Activated T-helper 1 cell treated with anti-CD3 and anti-CD28 coated beads, Interleukin-12 subunit alpha, Interleukin-12 subunit beta, Interleukin-2, Interleukin-4 antibody, amounts not matched to agents 30 ng/mL and 10 ng/mL and 1 ng/mL, durations not matched to agents 14 hours and 24 hours and 36 hours (primary cell): ENCODE measurements at regions not wholly inside any gene's neighbourhood (a gene's known extent, or its start where the extent isn't known, plus 50 kb on each side); places are given as distances from the start of the nearest gene placed in this dataset.

Source experiments
- DNase-seq: peaks from one replicate; pipeline ENCODE4 v3.0.0; 2021; ENCODE audit warnings: low spot score
- H3K27ac Mint-ChIP-seq: one replicate; pipeline ENCODE4 v1.8.0; 2021; ENCODE audit warnings: mild to moderate bottlenecking, mixed read lengths
- H3K27me3 Mint-ChIP-seq: one replicate; pipeline ENCODE4 v1.8.0; 2022; ENCODE audit warnings: mild to moderate bottlenecking, moderate library complexity, mixed read lengths; ENCODE audit not compliant: insufficient read depth
- H3K36me3 Mint-ChIP-seq: one replicate; pipeline ENCODE4 v1.8.0; 2021; ENCODE audit warnings: low read depth, mixed read lengths
- H3K4me1 Mint-ChIP-seq: one replicate; pipeline ENCODE4 v1.8.0; 2021; ENCODE audit warnings: low read depth, mixed read lengths
- H3K4me3 Mint-ChIP-seq: one replicate; pipeline ENCODE4 v1.8.0; 2021; ENCODE audit warnings: mild to moderate bottlenecking, moderate library complexity, mixed read lengths
- H3K9me3 Mint-ChIP-seq: one replicate; pipeline ENCODE4 v1.8.0; 2021; ENCODE audit warnings: mixed read lengths
- intact Hi-C: fragments of 100-400 bp; cut with micrococcal nuclease; formaldehyde crosslinking; loops from one replicate; pipeline ENCODE4 v1.15.1; 2024

GRCh38 chr1:199776768-199777497 lies 250.6 kb upstream of the NR5A2 start:
- Mint-ChIP-seq H3K9me3 (no peaks in the 10 kb centered on the region), H3K4me1 (no peaks in the 10 kb centered on the region), H3K4me3 (no peak overlapping the region), H3K27ac (no peak overlapping the region), H3K36me3 (no peaks in the 10 kb centered on the region), H3K27me3 (peaks cover 12% of the 10 kb centered on the region)
- intact Hi-C loops = no loop called here
- no peak for DNase-seq

- no peaks in the 10 kb centered on the region for H3K36me3 Mint-ChIP-seq
- H3K4me1 Mint-ChIP-seq = no peaks in the 10 kb centered on the region
- no peak overlapping the region for H3K27ac Mint-ChIP-seq
- no peak overlapping the region for H3K4me3 Mint-ChIP-seq
- no peak for DNase-seq
- H3K27me3 Mint-ChIP-seq = peaks cover 12% of the 10 kb centered on the region
- H3K9me3 Mint-ChIP-seq = no peaks in the 10 kb centered on the region
- intact Hi-C loops = no loop called here
These were observed 249.1 kb upstream of the NR5A2 start for GRCh38 chr1:199778324-199778955.

DNA sequence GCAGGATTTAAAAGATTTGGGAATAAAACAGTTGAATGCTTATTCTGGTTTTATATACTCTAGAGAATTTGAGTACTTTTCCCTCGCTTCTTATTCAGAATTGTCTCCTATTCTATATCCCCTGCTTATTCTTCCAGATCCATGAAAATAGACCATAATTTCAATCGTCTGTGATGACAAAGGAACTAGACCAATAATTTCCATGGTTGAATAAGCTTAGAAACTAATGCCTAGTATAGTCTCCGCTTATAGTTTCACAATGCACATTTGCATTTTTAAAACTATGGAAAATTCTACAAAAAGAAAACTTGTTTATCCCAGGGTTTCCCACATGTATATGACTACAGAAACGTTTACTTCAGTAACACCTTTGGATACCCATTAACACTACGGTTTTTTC lies 247.4 kb upstream of the NR5A2 start:
- no peak for DNase-seq
- peaks cover 7% of the 10 kb centered on the region for H3K27me3 Mint-ChIP-seq
- no peaks in the 10 kb centered on the region for H3K36me3 Mint-ChIP-seq
- no peaks in the 10 kb centered on the region for H3K4me1 Mint-ChIP-seq
- no peak overlapping the region for H3K4me3 Mint-ChIP-seq
- H3K27ac Mint-ChIP-seq = no peak overlapping the region
- intact Hi-C loops = no loop called here
- H3K9me3 Mint-ChIP-seq = no peaks in the 10 kb centered on the region

DNA sequence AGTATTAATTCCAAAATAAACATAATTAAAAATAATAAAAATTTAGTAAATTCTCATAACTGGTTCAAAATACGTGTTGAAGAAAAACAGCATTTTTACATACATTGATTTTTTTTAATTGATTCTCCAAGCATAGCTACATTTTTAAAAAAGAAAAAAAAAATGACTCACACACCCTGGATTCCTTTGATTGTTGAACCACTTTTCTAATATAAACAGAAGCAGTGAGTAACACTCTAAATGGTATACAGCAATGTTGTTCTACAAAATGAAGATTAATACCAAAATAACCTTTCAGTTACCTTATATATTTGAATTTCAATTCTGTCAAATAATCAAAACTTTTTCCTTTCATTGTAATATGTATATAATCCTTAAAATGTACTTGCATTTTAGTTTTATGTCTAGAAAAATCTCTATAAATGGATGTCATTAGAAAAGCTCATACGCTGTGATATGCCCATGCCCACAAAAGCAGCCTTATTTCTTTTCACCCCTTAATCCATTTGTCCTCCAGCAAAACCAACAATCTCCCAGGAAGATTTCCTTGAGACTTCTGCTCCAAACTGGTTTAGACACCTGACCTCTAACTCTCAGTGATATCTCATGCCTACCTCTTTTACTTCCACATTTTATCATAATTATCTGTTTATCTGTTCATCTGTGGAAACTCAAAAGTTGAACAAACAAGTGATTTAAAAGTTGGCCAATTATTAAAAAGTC lies 246.4 kb upstream of the NR5A2 start:
- H3K4me3 Mint-ChIP-seq = no peak overlapping the region
- no peaks in the 10 kb centered on the region for H3K36me3 Mint-ChIP-seq
- H3K27me3 Mint-ChIP-seq = peaks cover 5% of the 10 kb centered on the region
- intact Hi-C loops = no loop called here
- no peaks in the 10 kb centered on the region for H3K9me3 Mint-ChIP-seq
- no peak overlapping the region for H3K27ac Mint-ChIP-seq
- no peak for DNase-seq
- no peaks in the 10 kb centered on the region for H3K4me1 Mint-ChIP-seq

- Mint-ChIP-seq H3K4me1 (no peaks in the 10 kb centered on the region), H3K27me3 (peaks cover 4% of the 10 kb centered on the region), H3K36me3 (no peaks in the 10 kb centered on the region), H3K4me3 (no peak overlapping the region), H3K27ac (no peak overlapping the region), H3K9me3 (no peaks in the 10 kb centered on the region)
- DNase-seq = no peak
- intact Hi-C loops = no loop called here
These were observed 243.2 kb upstream of the NR5A2 start for GRCh38 chr1:199784138-199784895.

- peaks cover 1% of the 10 kb centered on the region for H3K27me3 Mint-ChIP-seq
These were observed 240.8 kb upstream of the NR5A2 start for GRCh38 chr1:199786695-199787094.

DNA sequence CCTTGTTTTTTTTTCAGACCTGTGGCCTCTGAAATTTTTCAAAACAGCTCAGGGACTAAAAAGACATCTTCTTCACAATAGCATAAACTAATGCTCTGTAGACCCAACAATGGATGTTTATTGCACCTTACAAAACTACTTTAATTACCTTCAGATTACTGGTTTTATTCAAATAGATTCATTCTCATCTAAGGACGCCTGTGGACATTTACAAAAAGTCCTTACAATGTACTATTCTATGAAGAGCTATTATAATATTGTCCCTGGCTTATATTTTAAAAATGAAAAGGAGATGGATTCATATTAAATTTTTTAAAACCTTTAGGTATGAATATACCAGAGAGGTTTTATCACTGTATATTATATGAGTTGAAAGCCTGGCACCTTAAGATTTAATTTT lies 238.4 kb upstream of the NR5A2 start:
- no peaks in the 10 kb centered on the region for H3K4me1 Mint-ChIP-seq
- H3K27me3 Mint-ChIP-seq = peaks cover 4% of the 10 kb centered on the region
- no peak overlapping the region for H3K27ac Mint-ChIP-seq
- no peak for DNase-seq
- no peaks in the 10 kb centered on the region for H3K36me3 Mint-ChIP-seq
- no peak overlapping the region for H3K4me3 Mint-ChIP-seq
- H3K9me3 Mint-ChIP-seq = no peaks in the 10 kb centered on the region
- intact Hi-C loops = no loop called here

More at GRCh38 chr1:199786695-199787094, 240.8 kb upstream of the NR5A2 start:
- Mint-ChIP-seq H3K4me1 (no peaks in the 10 kb centered on the region), H3K36me3 (no peaks in the 10 kb centered on the region), H3K27ac (no peak overlapping the region), H3K4me3 (no peak overlapping the region), H3K9me3 (no peaks in the 10 kb centered on the region)
- DNase-seq = no peak
- intact Hi-C loops = no loop called here

DNA sequence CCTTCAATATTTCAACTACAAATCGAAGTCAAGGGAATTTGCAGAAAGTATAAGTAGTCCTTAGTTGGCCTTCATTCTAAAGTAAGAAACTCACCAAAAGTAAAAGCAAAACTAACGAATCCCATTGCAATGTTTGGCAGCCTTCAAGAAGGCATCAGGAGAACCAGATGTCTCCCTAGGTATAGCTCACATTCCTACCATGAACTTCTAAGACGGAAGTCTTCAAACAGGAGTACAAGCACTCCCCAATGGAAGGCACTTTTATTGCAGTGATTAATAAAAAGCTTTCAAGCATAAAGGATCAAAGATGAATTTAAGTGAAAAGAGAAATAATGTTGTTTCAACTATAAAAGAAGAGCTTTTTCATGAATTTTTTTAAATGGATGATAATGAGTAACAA lies 236.0 kb upstream of the NR5A2 start:
- no peak for DNase-seq
- peaks cover 4% of the 10 kb centered on the region for H3K27me3 Mint-ChIP-seq
- no peaks in the 10 kb centered on the region for H3K9me3 Mint-ChIP-seq
- no peak overlapping the region for H3K4me3 Mint-ChIP-seq
- H3K36me3 Mint-ChIP-seq = no peaks in the 10 kb centered on the region
- no peak overlapping the region for H3K27ac Mint-ChIP-seq
- H3K4me1 Mint-ChIP-seq = no peaks in the 10 kb centered on the region
- intact Hi-C loops = no loop called here

GRCh38 chr1:199792874-199793273 lies 234.6 kb upstream of the NR5A2 start:
- H3K27ac Mint-ChIP-seq = no peak overlapping the region
- H3K36me3 Mint-ChIP-seq = no peaks in the 10 kb centered on the region
- intact Hi-C loops = no loop called here
- no peak for DNase-seq
- no peak overlapping the region for H3K4me3 Mint-ChIP-seq
- no peaks in the 10 kb centered on the region for H3K9me3 Mint-ChIP-seq
- no peaks in the 10 kb centered on the region for H3K4me1 Mint-ChIP-seq
- H3K27me3 Mint-ChIP-seq = peaks cover 2% of the 10 kb centered on the region

- no peak for DNase-seq
- no peaks in the 10 kb centered on the region for H3K4me1 Mint-ChIP-seq
- no peaks in the 10 kb centered on the region for H3K36me3 Mint-ChIP-seq
- no peaks in the 10 kb centered on the region for H3K9me3 Mint-ChIP-seq
- H3K4me3 Mint-ChIP-seq = no peak overlapping the region
- H3K27ac Mint-ChIP-seq = no peak overlapping the region
- H3K27me3 Mint-ChIP-seq = peaks cover 4% of the 10 kb centered on the region
- intact Hi-C loops = no loop called here
These were observed 233.2 kb upstream of the NR5A2 start for GRCh38 chr1:199794105-199794863.

DNA sequence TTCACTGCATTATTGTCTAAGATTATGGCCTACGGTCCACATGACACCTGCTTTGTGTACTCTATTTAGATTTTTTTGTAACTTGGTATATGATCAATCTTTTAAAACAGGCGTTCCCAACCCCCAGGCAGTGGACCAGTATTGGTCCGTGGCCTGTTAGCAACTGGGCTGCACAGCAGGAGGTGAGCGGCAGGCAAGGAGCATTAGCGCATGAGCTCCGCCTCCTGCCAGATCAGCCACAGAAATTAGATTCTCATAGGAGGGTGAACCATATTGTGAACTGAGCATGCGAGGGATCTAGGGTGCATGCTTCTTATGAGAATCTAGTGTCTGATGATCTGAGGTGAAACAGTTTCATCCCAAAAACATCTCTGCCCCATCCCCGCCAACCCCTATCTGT lies 228.4 kb upstream of the NR5A2 start:
- no peak for DNase-seq
- no peak overlapping the region for H3K27ac Mint-ChIP-seq
- no peaks in the 10 kb centered on the region for H3K36me3 Mint-ChIP-seq
- H3K9me3 Mint-ChIP-seq = no peaks in the 10 kb centered on the region
- intact Hi-C loops = no loop called here
- no peaks in the 10 kb centered on the region for H3K4me1 Mint-ChIP-seq
- peaks cover 8% of the 10 kb centered on the region for H3K27me3 Mint-ChIP-seq
- no peak overlapping the region for H3K4me3 Mint-ChIP-seq

- Mint-ChIP-seq H3K9me3 (no peaks in the 10 kb centered on the region), H3K4me3 (no peak overlapping the region), H3K27me3 (peaks cover 9% of the 10 kb centered on the region), H3K27ac (no peak overlapping the region), H3K36me3 (no peaks in the 10 kb centered on the region), H3K4me1 (no peaks in the 10 kb centered on the region)
- intact Hi-C loops = no loop called here
- DNase-seq = no peak
These were observed 223.0 kb upstream of the NR5A2 start for GRCh38 chr1:199804526-199804925.
